CD4-positive, alpha-beta T cell (primary cell): ENCODE measurements at regions not wholly inside any gene's neighbourhood (a gene's known extent, or its start where the extent isn't known, plus 50 kb on each side); places are given as distances from the start of the nearest gene placed in this dataset.
A peak's percentile ranks its signal among the peaks of the same experiment; 100 is the strongest.

Experiments used
- ATAC-seq: fragments of 200-7000 bp; cut with Tn5 transposase; one replicate; pipeline ENCODE4 v1.10.0; 2022; ENCODE audit warnings: mild to moderate bottlenecking; ENCODE audit not compliant: poor library complexity
- CTCF ChIA-PET: fragments of 350-600 bp; sonication (Branson Sonifier 250); formaldehyde crosslinking; loops from one replicate; lab custom pipeline; 2021; ENCODE audit warnings: antibody characterized with exemption, inconsistent platforms; lab: Charles Lee
- POLR2A ChIA-PET: fragments of 350-600 bp; sonication (Branson Sonifier 250); formaldehyde crosslinking; loops from one replicate; lab custom pipeline; 2021; ENCODE audit warnings: antibody characterized with exemption, inconsistent platforms; lab: Charles Lee
- DNase-seq, 14 experiments: peaks; one replicate each; pipeline ENCODE4 v3.0.0-alpha.2; 2013 to 2020; ENCODE audit warnings: mixed read lengths in 2 of 14
- H3K27ac ChIP-seq, 2 donors: one replicate each; pipeline versions ENCODE4 v1.5.1 to v1.7.0; 2013; ENCODE audit warnings: low read length in 2 of 2, low read depth in 1 of 2, mild to moderate bottlenecking in 1 of 2
- H3K27me3 ChIP-seq, 2 experiments: 1 replicate in 1 of 2; 2 replicates in 1 of 2; pipeline versions ENCODE4 v1.6.1 to v1.7.0; 2013; ENCODE audit warnings: low read length in 2 of 2, control low read depth in 1 of 2, mild to moderate bottlenecking in 1 of 2, moderate library complexity in 1 of 2; ENCODE audit not compliant: insufficient read depth in 2 of 2, control insufficient read depth in 1 of 2
- H3K36me3 ChIP-seq: one replicate; pipeline ENCODE4 v1.6.1; 2013; ENCODE audit warnings: low read length, control low read depth; ENCODE audit not compliant: insufficient read depth
- H3K4me1 ChIP-seq: one replicate; pipeline ENCODE4 v1.6.1; 2013; ENCODE audit warnings: low read length, control low read depth; ENCODE audit not compliant: insufficient read depth
- H3K4me3 ChIP-seq: one replicate; pipeline ENCODE4 v1.5.1; 2013; ENCODE audit warnings: mild to moderate bottlenecking, low read length, moderate library complexity
- H3K9me3 ChIP-seq, 2 experiments: 1 replicate in 1 of 2; 2 replicates in 1 of 2; pipeline versions ENCODE4 v1.6.1 to v1.7.0; 2013; ENCODE audit warnings: low read length in 2 of 2, mild to moderate bottlenecking in 2 of 2, control low read depth in 1 of 2, moderate library complexity in 1 of 2; ENCODE audit not compliant: control insufficient read depth in 1 of 2, insufficient read depth in 1 of 2
- H3K27ac Mint-ChIP-seq: one replicate; pipeline ENCODE4 v1.8.0; 2020; ENCODE audit warnings: mixed read lengths
- H3K27me3 Mint-ChIP-seq: one replicate; pipeline ENCODE4 v1.8.0; 2021; ENCODE audit warnings: mixed read lengths
- H3K36me3 Mint-ChIP-seq: one replicate; pipeline ENCODE4 v1.8.0; 2021; ENCODE audit warnings: low read depth, mixed read lengths
- H3K4me1 Mint-ChIP-seq: one replicate; pipeline ENCODE4 v1.8.0; 2021; ENCODE audit warnings: low read depth, mixed read lengths
- H3K4me3 Mint-ChIP-seq: one replicate; pipeline ENCODE4 v1.8.0; 2020; ENCODE audit warnings: mild to moderate bottlenecking, mixed read lengths
- H3K9me3 Mint-ChIP-seq: one replicate; pipeline ENCODE4 v1.8.0; 2020; ENCODE audit warnings: mixed read lengths
- intact Hi-C, 2 experiments: fragments of 100-400 bp; cut with DNase I in 1 of 2; cut with micrococcal nuclease in 1 of 2; formaldehyde crosslinking; loops; one replicate each; pipeline versions ENCODE4 v1.15.1 to v1.9.0; 2023 to 2025; cut with DNase I, micrococcal nuclease
- TF ChIP-seq, protein P1 (sequence below): fragments of 200-600 bp; IDR thresholded peaks from one replicate; pipeline ENCODE4 v1.8.0; 2022; ENCODE audit warnings: antibody characterized with exemption, mild to moderate bottlenecking

DNA sequence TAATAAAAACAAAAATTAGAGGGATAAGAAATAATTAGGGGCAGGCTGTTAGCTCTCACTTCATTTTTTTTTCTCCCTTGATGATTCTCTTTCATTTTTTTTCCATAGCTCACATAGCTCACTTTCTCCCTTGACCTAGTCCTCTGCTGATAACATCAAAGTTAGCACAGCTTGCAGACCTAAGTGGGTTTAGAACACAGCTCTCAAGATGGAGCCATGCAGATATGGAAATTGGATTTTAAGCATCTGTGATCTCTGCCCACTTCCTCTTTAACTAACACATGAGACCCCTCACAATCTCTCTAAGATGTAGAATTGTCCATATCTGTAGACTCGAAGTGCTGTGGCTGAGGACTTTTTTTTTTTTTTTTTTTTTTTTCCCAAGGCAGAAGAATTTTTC lies 257.1 kb downstream of the SOX4 start:
- POLR2A ChIA-PET, result no interaction called here

DNA sequence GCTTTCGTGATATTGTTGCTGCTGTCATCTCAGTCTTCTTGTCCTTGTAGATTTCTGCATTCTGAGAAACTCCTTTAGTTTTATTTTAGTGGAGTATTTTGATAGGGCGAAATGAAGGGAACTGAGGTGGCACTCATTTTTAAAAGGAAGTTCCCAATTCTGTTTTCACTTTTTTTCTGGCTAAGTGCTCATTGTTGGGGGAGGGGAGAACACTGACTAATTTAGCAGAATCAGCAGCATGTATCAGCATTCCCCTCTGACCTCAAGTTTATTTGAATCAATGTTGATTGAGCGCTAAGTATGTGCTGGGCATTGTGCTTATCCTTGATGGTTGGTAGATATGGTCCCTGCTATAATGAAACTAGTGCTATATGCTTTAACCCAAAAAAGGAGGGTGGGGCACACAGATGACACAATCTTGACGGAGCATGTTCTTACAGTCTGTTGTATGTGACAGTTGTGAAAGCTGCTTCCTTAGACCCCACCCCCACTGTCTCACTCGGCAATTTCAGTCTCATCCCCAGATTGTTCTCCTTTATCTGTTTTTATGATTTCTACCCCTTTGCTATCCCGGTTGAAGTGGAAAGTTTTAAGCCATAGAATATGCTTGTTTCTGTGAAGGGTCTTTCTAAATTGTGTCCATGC lies 262.4 kb downstream of the SOX4 start:
- Histone ChIP-seq H3K4me3 (no peak overlapping the region), H3K27me3 (no peaks in the 10 kb centered on the region), H3K9me3 (no peaks in the 10 kb centered on the region), H3K27ac (no peak overlapping the region), H3K4me1 (no peaks in the 10 kb centered on the region), H3K36me3 (no peaks in the 10 kb centered on the region)
- POLR2A ChIA-PET, result no interaction called here
- intact Hi-C loops, result no loop called here
- Mint-ChIP-seq H3K36me3 (no peaks in the 10 kb centered on the region), H3K27me3 (no peaks in the 10 kb centered on the region), H3K27ac (no peak overlapping the region), H3K4me1 (peaks cover 5% of the 10 kb centered on the region), H3K9me3 (no peaks in the 10 kb centered on the region), H3K4me3 (no peak overlapping the region)
- TF ChIP-seq, protein P1, sequence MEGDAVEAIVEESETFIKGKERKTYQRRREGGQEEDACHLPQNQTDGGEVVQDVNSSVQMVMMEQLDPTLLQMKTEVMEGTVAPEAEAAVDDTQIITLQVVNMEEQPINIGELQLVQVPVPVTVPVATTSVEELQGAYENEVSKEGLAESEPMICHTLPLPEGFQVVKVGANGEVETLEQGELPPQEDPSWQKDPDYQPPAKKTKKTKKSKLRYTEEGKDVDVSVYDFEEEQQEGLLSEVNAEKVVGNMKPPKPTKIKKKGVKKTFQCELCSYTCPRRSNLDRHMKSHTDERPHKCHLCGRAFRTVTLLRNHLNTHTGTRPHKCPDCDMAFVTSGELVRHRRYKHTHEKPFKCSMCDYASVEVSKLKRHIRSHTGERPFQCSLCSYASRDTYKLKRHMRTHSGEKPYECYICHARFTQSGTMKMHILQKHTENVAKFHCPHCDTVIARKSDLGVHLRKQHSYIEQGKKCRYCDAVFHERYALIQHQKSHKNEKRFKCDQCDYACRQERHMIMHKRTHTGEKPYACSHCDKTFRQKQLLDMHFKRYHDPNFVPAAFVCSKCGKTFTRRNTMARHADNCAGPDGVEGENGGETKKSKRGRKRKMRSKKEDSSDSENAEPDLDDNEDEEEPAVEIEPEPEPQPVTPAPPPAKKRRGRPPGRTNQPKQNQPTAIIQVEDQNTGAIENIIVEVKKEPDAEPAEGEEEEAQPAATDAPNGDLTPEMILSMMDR, result no peak
- ATAC-seq, result peak; percentile 59
- CTCF ChIA-PET, result no interaction called here
- DNase-seq, result peak in 3 of 14 experiments; percentile 4 to 47 (median 33)

More for the DNA sequence above, 257.1 kb downstream of the SOX4 start:
- Histone ChIP-seq H3K36me3 (no peaks in the 10 kb centered on the region), H3K9me3 (no peaks in the 10 kb centered on the region), H3K27ac (no peak overlapping the region), H3K4me3 (no peak overlapping the region), H3K4me1 (no peaks in the 10 kb centered on the region), H3K27me3 (no peaks in the 10 kb centered on the region)
- ATAC-seq (no peak), DNase-seq (no peak)
- H3K4me3 Mint-ChIP-seq, result no peak overlapping the region
- no peaks in the 10 kb centered on the region for H3K36me3 Mint-ChIP-seq
- intact Hi-C loops, result no loop called here
- no peaks in the 10 kb centered on the region for H3K27me3 Mint-ChIP-seq
- no peaks in the 10 kb centered on the region for H3K9me3 Mint-ChIP-seq
- CTCF ChIA-PET, result no interaction called here
- no peak overlapping the region for H3K27ac Mint-ChIP-seq
- H3K4me1 Mint-ChIP-seq, result peaks cover 19% of the 10 kb centered on the region
- TF ChIP-seq, protein P1, result no peak

DNA sequence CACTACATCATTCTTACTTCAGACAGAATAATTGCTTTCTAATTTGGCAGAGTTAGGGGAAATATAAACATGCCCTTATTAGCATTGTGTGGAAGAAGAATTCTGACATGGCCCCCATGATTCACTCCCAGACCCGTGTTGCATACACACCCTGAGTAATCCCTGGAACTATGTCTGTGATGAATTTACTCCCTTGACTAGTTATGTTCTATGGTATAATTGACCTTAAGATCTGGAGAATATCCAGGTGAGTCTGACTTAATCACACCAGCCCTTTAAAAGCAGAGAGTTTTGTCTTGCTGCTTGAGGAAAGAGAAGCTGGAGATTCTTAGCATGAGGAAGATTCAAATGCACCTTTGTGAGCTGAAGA lies 262.9 kb downstream of the SOX4 start:
- Histone ChIP-seq H3K36me3 (no peaks in the 10 kb centered on the region), H3K27me3 (no peaks in the 10 kb centered on the region), H3K4me1 (no peaks in the 10 kb centered on the region), H3K4me3 (no peak overlapping the region), H3K9me3 (no peaks in the 10 kb centered on the region), H3K27ac (no peak overlapping the region)
- Mint-ChIP-seq H3K27me3 (no peaks in the 10 kb centered on the region), H3K4me1 (peaks cover 5% of the 10 kb centered on the region), H3K9me3 (peaks cover 2% of the 10 kb centered on the region), H3K4me3 (no peak overlapping the region), H3K36me3 (no peaks in the 10 kb centered on the region), H3K27ac (no peak overlapping the region)
- peak in 2 of 14 experiments; percentile 20 to 44 for DNase-seq
- TF ChIP-seq, protein P1, result no peak
- CTCF ChIA-PET, result no interaction called here
- intact Hi-C loops, result no loop called here
- no peak for ATAC-seq
- POLR2A ChIA-PET, result no interaction called here
